Mesendoderm (in vitro differentiated cells): ENCODE measurements at regions not wholly inside any gene's neighbourhood (a gene's known extent, or its start where the extent isn't known, plus 50 kb on each side); places are given as distances from the start of the nearest gene placed in this dataset.

ENCODE experiments used
- DNase-seq: peaks from one replicate; pipeline ENCODE4 v3.0.0; 2013
- H2AK5ac ChIP-seq: 2 replicates; pipeline ENCODE4 v1.6.1; 2013; ENCODE audit warnings: low read length, inconsistent platforms
- H2BK120ac ChIP-seq: 2 replicates; pipeline ENCODE4 v1.6.1; 2013; ENCODE audit warnings: low read depth, mild to moderate bottlenecking, low read length, moderate library complexity, mixed read lengths
- H2BK15ac ChIP-seq: replicated peaks from 2 replicates; pipeline ENCODE4 v1.6.1; 2013; ENCODE audit warnings: low read depth, mild to moderate bottlenecking, moderate library complexity
- H2BK5ac ChIP-seq: 2 replicates; pipeline ENCODE4 v1.6.1; 2013; ENCODE audit warnings: low read length, inconsistent platforms
- H3K18ac ChIP-seq: 2 replicates; pipeline ENCODE4 v1.6.1; 2013; ENCODE audit warnings: mild to moderate bottlenecking, low read length, mixed read lengths
- H3K23ac ChIP-seq: one replicate; pipeline ENCODE4 v1.6.1; 2013; ENCODE audit warnings: low read length
- H3K27ac ChIP-seq: 2 replicates; pipeline ENCODE4 v1.5.1; 2013; ENCODE audit warnings: low read depth, mild to moderate bottlenecking, inconsistent platforms, low read length, moderate library complexity
- H3K27me3 ChIP-seq: 2 replicates; pipeline ENCODE4 v1.6.1; 2013; ENCODE audit warnings: low read length, control low read depth, mild to moderate bottlenecking, inconsistent platforms; ENCODE audit not compliant: insufficient read depth, poor library complexity
- H3K36me3 ChIP-seq: 2 replicates; pipeline ENCODE4 v1.6.1; 2013; ENCODE audit warnings: low read length, inconsistent platforms; ENCODE audit not compliant: control insufficient read depth, insufficient read depth
- H3K4ac ChIP-seq: one replicate; pipeline ENCODE4 v1.6.1; 2013; ENCODE audit warnings: low read depth, mild to moderate bottlenecking, low read length, moderate library complexity
- H3K4me1 ChIP-seq: 2 replicates; pipeline ENCODE4 v1.6.1; 2013; ENCODE audit warnings: low read depth, low read length, inconsistent platforms; ENCODE audit not compliant: control insufficient read depth
- H3K4me2 ChIP-seq: 2 replicates; pipeline ENCODE4 v1.6.1; 2013; ENCODE audit warnings: low read length
- H3K4me3 ChIP-seq: 2 replicates; pipeline ENCODE4 v1.5.1; 2013; ENCODE audit warnings: mild to moderate bottlenecking, low read length
- H3K56ac ChIP-seq: one replicate; pipeline ENCODE4 v1.6.1; 2013; ENCODE audit warnings: low read length
- H3K79me1 ChIP-seq: 2 replicates; pipeline ENCODE4 v1.6.1; 2013; ENCODE audit warnings: low read length, inconsistent platforms
- H3K79me2 ChIP-seq: 2 replicates; pipeline ENCODE4 v1.6.1; 2013; ENCODE audit warnings: mild to moderate bottlenecking, low read length; ENCODE audit not compliant: control insufficient read depth, insufficient read depth
- H3K9ac ChIP-seq: 2 replicates; pipeline ENCODE4 v1.6.1; 2013; ENCODE audit warnings: low read length, inconsistent platforms
- H4K5ac ChIP-seq: one replicate; pipeline ENCODE4 v1.6.1; 2013; ENCODE audit warnings: low read length
- H4K8ac ChIP-seq: one replicate; pipeline ENCODE4 v1.6.1; 2013; ENCODE audit warnings: low read depth, mild to moderate bottlenecking, control low read depth, low read length, moderate library complexity
- WGBS: extraction: QIAGEN DNeasy Blood & Tissue Kit; methylation state at CpG from one replicate; pipeline ENCODE4 v1.1.7; 2013; ENCODE audit warnings: low lambda C conversion rate, missing lambda C conversion rate; ENCODE audit not compliant: insufficient coverage; ENCODE audit errors: extremely low coverage; 5-methylcytosine and 5-hydroxymethylcytosine counted together

- H3K4ac ChIP-seq = no peak overlapping the region
- H4K8ac ChIP-seq = no peak overlapping the region
- no peak overlapping the region for H3K56ac ChIP-seq
- no peak overlapping the region for H2BK5ac ChIP-seq
- no peak overlapping the region for H3K9ac ChIP-seq
- H2BK120ac ChIP-seq = no peak overlapping the region
- no peak overlapping the region for H3K4me3 ChIP-seq
- peaks cover 2% of the 10 kb centered on the region for H3K4me1 ChIP-seq
- DNase-seq = no peak
- H2AK5ac ChIP-seq = no peak overlapping the region
- H3K79me1 ChIP-seq = no peaks in the 10 kb centered on the region
- no peaks in the 10 kb centered on the region for H3K36me3 ChIP-seq
- no peak overlapping the region for H3K23ac ChIP-seq
- H2BK15ac ChIP-seq = no peak overlapping the region
- no CpG with 5 or more reads among the region's 4 CpGs for WGBS
- no peaks in the 10 kb centered on the region for H3K79me2 ChIP-seq
- H3K4me2 ChIP-seq = no peak overlapping the region
- H3K27me3 ChIP-seq = no peaks in the 10 kb centered on the region
- H4K5ac ChIP-seq = no peak overlapping the region
- no peak overlapping the region for H3K18ac ChIP-seq
- H3K27ac ChIP-seq = no peak overlapping the region
These were observed 53.8 kb upstream of the LMO2 start for GRCh38 chr11:33945481-33946268.

GRCh38 chr11:33944693-33945424 is 53.0 kb upstream of the LMO2 start:
- Histone ChIP-seq H3K4ac (no peak overlapping the region), H3K27me3 (no peaks in the 10 kb centered on the region), H3K18ac (no peak overlapping the region), H3K79me1 (no peaks in the 10 kb centered on the region), H3K27ac (no peak overlapping the region), H4K8ac (no peak overlapping the region), H3K9ac (no peak overlapping the region), H2BK15ac (no peak overlapping the region), H2BK5ac (no peak overlapping the region), H3K56ac (no peak overlapping the region), H3K23ac (no peak overlapping the region), H3K4me2 (no peak overlapping the region), H2AK5ac (no peak overlapping the region), H3K79me2 (no peaks in the 10 kb centered on the region), H4K5ac (no peak overlapping the region), H3K4me1 (peaks cover 2% of the 10 kb centered on the region), H3K4me3 (no peak overlapping the region), H3K36me3 (no peaks in the 10 kb centered on the region), H2BK120ac (no peak overlapping the region)
- WGBS = no CpG with 5 or more reads among the region's 6 CpGs
- DNase-seq = peak; percentile 34

DNA sequence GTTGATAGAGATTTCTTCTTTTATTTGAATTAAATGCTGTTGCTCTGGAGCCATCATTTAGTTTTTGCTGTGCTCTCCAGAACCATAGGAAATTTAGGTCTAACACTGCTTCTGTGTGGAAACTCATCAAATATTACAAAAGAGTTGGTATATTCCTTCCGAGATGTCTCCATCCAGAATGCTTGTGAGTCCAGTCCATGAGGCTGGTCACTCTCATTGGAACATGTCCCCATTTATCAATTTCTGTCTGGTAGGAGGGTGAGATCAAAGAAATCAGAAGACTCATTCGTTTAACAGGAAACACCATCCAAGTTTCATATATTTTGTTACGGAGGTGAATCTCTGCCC is 52.4 kb upstream of the LMO2 start:
- H3K27ac ChIP-seq = no peak overlapping the region
- H2BK5ac ChIP-seq = no peak overlapping the region
- H2BK120ac ChIP-seq = no peak overlapping the region
- H3K79me2 ChIP-seq = no peaks in the 10 kb centered on the region
- no peaks in the 10 kb centered on the region for H3K79me1 ChIP-seq
- H3K23ac ChIP-seq = no peak overlapping the region
- H3K4me2 ChIP-seq = no peak overlapping the region
- WGBS = no CpG with 5 or more reads among the region's 3 CpGs
- no peak overlapping the region for H4K5ac ChIP-seq
- no peak overlapping the region for H4K8ac ChIP-seq
- no peak for DNase-seq
- no peak overlapping the region for H3K4me3 ChIP-seq
- H2BK15ac ChIP-seq = no peak overlapping the region
- peaks cover 2% of the 10 kb centered on the region for H3K4me1 ChIP-seq
- H3K4ac ChIP-seq = no peak overlapping the region
- H3K36me3 ChIP-seq = no peaks in the 10 kb centered on the region
- H3K18ac ChIP-seq = no peak overlapping the region
- H3K27me3 ChIP-seq = no peaks in the 10 kb centered on the region
- H3K9ac ChIP-seq = no peak overlapping the region
- no peak overlapping the region for H3K56ac ChIP-seq
- no peak overlapping the region for H2AK5ac ChIP-seq

GRCh38 chr11:33942954-33943353 is 51.1 kb upstream of the LMO2 start:
- no peaks in the 10 kb centered on the region for H3K79me2 ChIP-seq
- H2AK5ac ChIP-seq = no peak overlapping the region
- no peak overlapping the region for H2BK5ac ChIP-seq
- no peaks in the 10 kb centered on the region for H3K36me3 ChIP-seq
- no peak overlapping the region for H2BK120ac ChIP-seq
- H4K5ac ChIP-seq = no peak overlapping the region
- peaks cover 2% of the 10 kb centered on the region for H3K4me1 ChIP-seq
- no peak overlapping the region for H3K4me2 ChIP-seq
- H3K4me3 ChIP-seq = no peak overlapping the region
- H3K27ac ChIP-seq = no peak overlapping the region
- no peak overlapping the region for H3K18ac ChIP-seq
- H2BK15ac ChIP-seq = no peak overlapping the region
- H3K56ac ChIP-seq = no peak overlapping the region
- H3K9ac ChIP-seq = no peak overlapping the region
- no peak overlapping the region for H3K23ac ChIP-seq
- no peak overlapping the region for H4K8ac ChIP-seq
- H3K4ac ChIP-seq = no peak overlapping the region
- no peaks in the 10 kb centered on the region for H3K27me3 ChIP-seq
- no peaks in the 10 kb centered on the region for H3K79me1 ChIP-seq
- no CpG with 5 or more reads among the region's 4 CpGs for WGBS
- DNase-seq = no peak

DNA sequence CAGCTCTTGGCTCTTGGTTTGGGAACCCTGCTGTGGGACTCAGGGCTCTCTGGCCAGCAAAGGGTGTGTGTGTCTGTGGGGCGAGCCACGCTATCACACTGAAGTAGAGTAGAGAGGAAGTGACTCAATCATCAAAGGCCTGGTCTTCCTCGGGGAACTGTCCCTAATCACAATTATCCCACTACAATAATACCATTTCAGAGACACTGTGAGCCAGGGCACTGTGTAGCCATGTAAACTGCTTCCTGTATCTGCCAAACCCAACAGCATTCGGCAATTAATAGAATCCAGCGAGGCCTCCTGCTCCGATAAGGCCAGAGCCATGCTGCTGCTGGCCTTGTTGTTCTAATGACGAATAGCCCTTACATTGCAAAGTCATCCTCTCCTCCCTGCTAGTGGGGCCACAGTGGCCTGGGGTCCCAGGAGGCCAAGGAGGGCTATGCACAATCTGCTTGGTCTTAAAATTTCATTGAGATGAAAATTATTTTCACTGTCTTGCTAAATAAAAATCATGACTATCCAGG is 49.8 kb upstream of the LMO2 start:
- Histone ChIP-seq H3K23ac (no peak overlapping the region), H3K18ac (no peak overlapping the region), H3K27me3 (no peaks in the 10 kb centered on the region), H3K56ac (no peak overlapping the region), H4K8ac (no peak overlapping the region), H3K4me2 (no peak overlapping the region), H2BK5ac (no peak overlapping the region), H3K27ac (no peak overlapping the region), H3K4me3 (no peak overlapping the region), H3K79me1 (no peaks in the 10 kb centered on the region), H2AK5ac (no peak overlapping the region), H3K36me3 (no peaks in the 10 kb centered on the region), H3K4ac (no peak overlapping the region), H2BK120ac (no peak overlapping the region), H2BK15ac (no peak overlapping the region), H3K4me1 (peaks cover 2% of the 10 kb centered on the region), H4K5ac (no peak overlapping the region), H3K9ac (no peak overlapping the region), H3K79me2 (no peaks in the 10 kb centered on the region)
- no CpG with 5 or more reads among the region's 7 CpGs for WGBS
- DNase-seq = peak; percentile 53
